Stomach (tissue), 8 donors: ENCODE measurements at regions not wholly inside any gene's neighbourhood (a gene's known extent, or its start where the extent isn't known, plus 50 kb on each side); places are given as distances from the start of the nearest gene placed in this dataset.

Experiments used
- DNase-seq, 2 donors: peaks; one replicate each; pipeline versions ENCODE4 v3.0.0 to v3.0.0-alpha.2; 2013 to 2019
- H3K27ac ChIP-seq, 5 donors: fragments of 200-600 bp in 4 of 5; sonication (generic) in 4 of 5; one replicate each; pipeline ENCODE4 v1.5.1; 2013 to 2019; ENCODE audit warnings: mild to moderate bottlenecking in 1 of 5, moderate library complexity in 1 of 5
- H3K27me3 ChIP-seq, 3 donors: fragments of 200-600 bp; sonication (generic); one replicate each; pipeline ENCODE4 v1.5.1; 2017 to 2019; ENCODE audit warnings: mixed run types in 1 of 3
- H3K36me3 ChIP-seq, 4 donors: fragments of 200-600 bp; sonication (generic); 1 replicate in 3 of 4; 2 replicates in 1 of 4; pipeline ENCODE4 v1.5.1; 2016 to 2019
- H3K4me1 ChIP-seq, 4 donors: fragments of 200-600 bp; sonication (generic); one replicate each; pipeline ENCODE4 v1.5.1; 2016 to 2019
- H3K4me3 ChIP-seq, 4 donors: fragments of 200-600 bp; sonication (generic) in 3 of 4; one replicate each; pipeline ENCODE4 v1.5.1; 2016 to 2019; ENCODE audit warnings: mild to moderate bottlenecking in 1 of 4
- H3K9me3 ChIP-seq, 4 donors: fragments of 200-600 bp; sonication (generic); one replicate each; pipeline ENCODE4 v1.5.1; 2016 to 2019
- EP300 ChIP-seq: sonication (generic); formaldehyde crosslinking; IDR thresholded peaks from one replicate; pipeline ENCODE4 v1.6.1; 2017; ENCODE audit warnings: antibody characterized with exemption
- POLR2A ChIP-seq, 4 donors: fragments of 450-650 bp; IDR thresholded peaks; one replicate each; pipeline ENCODE4 v1.6.1; 2016; ENCODE audit warnings: antibody characterized with exemption in 4 of 4, control low read depth in 2 of 4, mild to moderate bottlenecking in 1 of 4, moderate library complexity in 1 of 4
- POLR2AphosphoS5 ChIP-seq, 3 donors: sonication (generic); formaldehyde crosslinking; IDR thresholded peaks; one replicate each; pipeline ENCODE4 v1.6.1; 2016; ENCODE audit warnings: antibody characterized with exemption in 3 of 3
- WGBS, 5 donors: extraction: QIAGEN DNeasy Blood & Tissue Kit in 3 of 5; methylation state at CpG; one replicate each; pipeline versions ENCODE4 v1.1.5 to v1.1.7; 2013 to 2018; 5-methylcytosine and 5-hydroxymethylcytosine counted together
- intact Hi-C: fragments of 100-400 bp; cut with DNase I; formaldehyde crosslinking; loops from one replicate; pipeline ENCODE4 v1.15.1; 2023; ENCODE audit warnings: low total_unique reads
- TF ChIP-seq, protein P1 (sequence below), 7 experiments: fragments of 450-650 bp in 4 of 7; fragments of 200-600 bp in 3 of 7; sonication (generic) in 3 of 7; IDR thresholded peaks; one replicate each; pipeline ENCODE4 v1.5.1; 2016 to 2019; ENCODE audit warnings: antibody characterized with exemption in 7 of 7, control low read depth in 2 of 7, mild to moderate bottlenecking in 1 of 7
- donor health status: healthy with polysubstance abuse.
- donor health status: Bipolar disorder and iron deficiency.
- donor health status: healthy.

DNA sequence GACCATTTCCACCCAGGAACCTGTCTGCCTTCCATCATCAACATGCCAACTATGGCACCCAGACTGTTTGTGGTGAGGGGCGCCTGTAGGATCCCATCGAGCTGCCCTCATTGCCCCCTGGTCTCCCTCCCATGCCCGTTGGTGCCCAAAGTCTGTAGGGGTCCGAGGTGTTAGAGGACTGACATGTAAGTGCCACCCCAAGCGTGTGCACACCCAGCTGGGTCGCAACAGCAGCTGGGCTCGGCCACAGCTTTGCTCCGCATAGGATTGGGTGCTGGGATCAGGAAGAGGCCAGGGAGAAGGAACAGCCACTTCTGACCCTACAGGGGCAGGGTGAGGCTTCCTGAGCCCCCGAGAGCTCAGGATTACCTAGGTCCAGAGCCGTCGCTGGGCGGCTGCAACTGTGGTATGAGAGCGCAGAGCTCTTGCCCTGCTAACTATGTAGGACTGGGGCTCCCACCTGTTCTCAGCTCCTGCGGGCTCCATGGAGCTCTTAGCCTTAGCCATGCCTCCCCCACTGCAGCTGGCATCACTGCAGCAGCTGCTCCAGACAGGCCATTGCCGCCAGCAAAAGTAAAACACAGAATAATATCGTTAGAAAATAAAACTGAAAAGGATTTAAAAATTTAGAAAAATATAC lies 1160.3 kb downstream of the FSTL5 start:
- DNase-seq, result no peak
- intact Hi-C loops, result no loop called here
- no peaks in the 10 kb centered on the region for H3K36me3 ChIP-seq
- TF ChIP-seq POLR2A (IDR thresholded peaks at IDR 0.05) (no peak), EP300 (no peak), POLR2AphosphoS5 (IDR thresholded peaks at IDR 0.05) (no peak)
- TF ChIP-seq, protein P1, sequence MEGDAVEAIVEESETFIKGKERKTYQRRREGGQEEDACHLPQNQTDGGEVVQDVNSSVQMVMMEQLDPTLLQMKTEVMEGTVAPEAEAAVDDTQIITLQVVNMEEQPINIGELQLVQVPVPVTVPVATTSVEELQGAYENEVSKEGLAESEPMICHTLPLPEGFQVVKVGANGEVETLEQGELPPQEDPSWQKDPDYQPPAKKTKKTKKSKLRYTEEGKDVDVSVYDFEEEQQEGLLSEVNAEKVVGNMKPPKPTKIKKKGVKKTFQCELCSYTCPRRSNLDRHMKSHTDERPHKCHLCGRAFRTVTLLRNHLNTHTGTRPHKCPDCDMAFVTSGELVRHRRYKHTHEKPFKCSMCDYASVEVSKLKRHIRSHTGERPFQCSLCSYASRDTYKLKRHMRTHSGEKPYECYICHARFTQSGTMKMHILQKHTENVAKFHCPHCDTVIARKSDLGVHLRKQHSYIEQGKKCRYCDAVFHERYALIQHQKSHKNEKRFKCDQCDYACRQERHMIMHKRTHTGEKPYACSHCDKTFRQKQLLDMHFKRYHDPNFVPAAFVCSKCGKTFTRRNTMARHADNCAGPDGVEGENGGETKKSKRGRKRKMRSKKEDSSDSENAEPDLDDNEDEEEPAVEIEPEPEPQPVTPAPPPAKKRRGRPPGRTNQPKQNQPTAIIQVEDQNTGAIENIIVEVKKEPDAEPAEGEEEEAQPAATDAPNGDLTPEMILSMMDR (IDR thresholded peaks at IDR 0.05), result no peak
- WGBS, 5 donors, result 88 to 93% (median 91%) methylated on average over 7 to 16 of the region's 16 CpGs
- peaks cover 0 to 15% (median 8%) of the 10 kb centered on the region in 4 donors for H3K9me3 ChIP-seq
- H3K27me3 ChIP-seq, result no peaks in the 10 kb centered on the region
- H3K4me3 ChIP-seq, result no peak overlapping the region
- H3K27ac ChIP-seq, result no peak overlapping the region
- H3K4me1 ChIP-seq, result no peaks in the 10 kb centered on the region

DNA sequence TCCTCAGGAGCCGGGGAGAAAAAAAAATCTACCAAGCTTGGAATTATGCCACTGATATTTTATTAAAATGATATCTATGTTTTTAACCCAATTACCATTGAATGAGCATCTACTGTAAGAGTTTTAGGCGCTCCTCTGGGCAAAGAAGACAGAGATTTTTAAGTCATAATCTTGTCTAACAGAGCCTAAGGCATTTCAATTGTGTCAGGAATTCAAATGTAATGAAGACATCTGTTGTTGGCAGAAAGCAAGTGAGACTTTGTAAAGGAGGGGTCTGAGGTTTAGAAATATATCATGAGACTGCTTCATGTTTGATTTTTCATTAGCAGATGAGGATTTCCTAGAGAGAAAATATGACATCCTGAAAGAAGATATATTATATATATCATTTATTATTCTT lies 1158.1 kb downstream of the FSTL5 start:
- Histone ChIP-seq H3K27ac (no peak overlapping the region), H3K36me3 (no peaks in the 10 kb centered on the region), H3K4me1 (no peaks in the 10 kb centered on the region), H3K9me3 (peaks cover 0 to 15% (median 8%) of the 10 kb centered on the region in 4 donors), H3K27me3 (no peaks in the 10 kb centered on the region), H3K4me3 (no peak overlapping the region)
- TF ChIP-seq, protein P1 (IDR thresholded peaks at IDR 0.05), result no peak
- no peak for TF ChIP-seq EP300
- TF ChIP-seq POLR2A (IDR thresholded peaks at IDR 0.05), result no peak
- no peak for TF ChIP-seq POLR2AphosphoS5 (IDR thresholded peaks at IDR 0.05)
- DNase-seq, result no peak
- intact Hi-C loops, result no loop called here
- 53 to 76% (median 66%) methylated on average over 2 of the region's 2 CpGs for WGBS, 5 donors

- intact Hi-C loops, result no loop called here
- Histone ChIP-seq H3K9me3 (peaks cover 0 to 3% (median 1%) of the 10 kb centered on the region in 4 donors), H3K4me3 (no peak overlapping the region), H3K36me3 (no peaks in the 10 kb centered on the region), H3K4me1 (no peaks in the 10 kb centered on the region), H3K27ac (no peak overlapping the region), H3K27me3 (no peaks in the 10 kb centered on the region)
- TF ChIP-seq POLR2AphosphoS5 (IDR thresholded peaks at IDR 0.05), result no peak
- no peak for TF ChIP-seq EP300
- TF ChIP-seq, protein P1 (IDR thresholded peaks at IDR 0.05), result no peak
- TF ChIP-seq POLR2A (IDR thresholded peaks at IDR 0.05), result no peak
- 56 to 68% (median 60%) methylated on average over 2 of the region's 2 CpGs for WGBS, 5 donors
- DNase-seq, result no peak
These were observed 1155.3 kb downstream of the FSTL5 start for GRCh38 chr4:161008527-161008926.

DNA sequence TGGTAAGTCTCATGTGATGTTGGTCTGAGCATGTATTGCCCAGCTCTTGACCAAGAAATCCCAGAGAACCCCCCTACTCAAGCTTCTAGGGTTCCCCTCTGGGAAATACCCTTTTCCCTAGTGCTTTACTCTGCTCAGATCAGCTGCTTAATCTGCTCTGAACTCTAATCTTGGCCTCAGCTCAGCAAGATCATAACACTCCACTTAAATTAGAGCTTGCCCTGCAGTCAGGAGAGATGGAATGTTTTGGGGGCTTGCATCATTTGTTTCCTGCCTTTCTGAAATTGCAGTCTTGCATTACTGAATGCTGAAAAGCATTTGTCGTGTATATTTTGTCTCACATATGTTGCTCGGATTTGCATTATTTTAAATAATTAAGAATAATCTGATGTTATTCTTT lies 1153.6 kb downstream of the FSTL5 start:
- TF ChIP-seq, protein P1 (IDR thresholded peaks at IDR 0.05), result no peak
- TF ChIP-seq POLR2AphosphoS5 (IDR thresholded peaks at IDR 0.05), result no peak
- TF ChIP-seq EP300, result no peak
- no peak for TF ChIP-seq POLR2A (IDR thresholded peaks at IDR 0.05)
- Histone ChIP-seq H3K36me3 (no peaks in the 10 kb centered on the region), H3K4me3 (no peak overlapping the region), H3K9me3 (no peaks in the 10 kb centered on the region), H3K4me1 (no peaks in the 10 kb centered on the region), H3K27me3 (no peaks in the 10 kb centered on the region), H3K27ac (no peak overlapping the region)
- no peak for DNase-seq
- 73 to 92% (median 89%) methylated on average over 2 of the region's 2 CpGs for WGBS, 5 donors
- intact Hi-C loops, result no loop called here
